Calu3 (cell line): ENCODE measurements at regions not wholly inside any gene's neighbourhood (a gene's known extent, or its start where the extent isn't known, plus 50 kb on each side); places are given as distances from the start of the nearest gene placed in this dataset.

ENCODE experiments used
- BruUV-seq: library from RNA; stranded (reverse); fragments of 400-500 nt; replicated peaks from 2 replicates; lab custom pipeline; 2021; lab: Mats Ljungman, UMichigan
- CTCF ChIA-PET: fragments of 300-600 bp; sonication (Branson Sonifier 250); formaldehyde crosslinking; loops from one replicate; lab custom pipeline; 2022; ENCODE audit warnings: antibody characterized with exemption; lab: Charles Lee
- DNase-seq: peaks from one replicate; pipeline ENCODE4 v3.0.0; 2022
- H3K27ac Mint-ChIP-seq: one replicate; pipeline ENCODE4 v1.8.0; 2022; ENCODE audit warnings: mixed read lengths; ENCODE audit not compliant: unreplicated experiment
- H3K27me3 Mint-ChIP-seq: one replicate; pipeline ENCODE4 v1.8.0; 2022; ENCODE audit warnings: mixed read lengths; ENCODE audit not compliant: unreplicated experiment
- H3K36me3 Mint-ChIP-seq: one replicate; pipeline ENCODE4 v1.8.0; 2022; ENCODE audit warnings: mild to moderate bottlenecking, moderate library complexity, mixed read lengths; ENCODE audit not compliant: insufficient read depth, unreplicated experiment
- H3K4me1 Mint-ChIP-seq: one replicate; pipeline ENCODE4 v1.8.0; 2022; ENCODE audit warnings: mild to moderate bottlenecking, low read depth, mixed read lengths; ENCODE audit not compliant: unreplicated experiment
- H3K4me3 Mint-ChIP-seq: one replicate; pipeline ENCODE4 v1.8.0; 2022; ENCODE audit warnings: mild to moderate bottlenecking, low read depth, moderate library complexity, mixed read lengths; ENCODE audit not compliant: unreplicated experiment
- H3K9me3 Mint-ChIP-seq: one replicate; pipeline ENCODE4 v1.8.0; 2022; ENCODE audit warnings: low read depth, mixed read lengths; ENCODE audit not compliant: unreplicated experiment
- intact Hi-C: fragments of 100-400 bp; cut with micrococcal nuclease; formaldehyde crosslinking; loops from one replicate; pipeline ENCODE4 v1.10.0; 2022; ENCODE audit not compliant: unreplicated experiment
- TF ChIP-seq, protein P1 (sequence below): fragments of 200-600 bp; IDR thresholded peaks from one replicate; pipeline ENCODE4 v1.8.0; 2022; ENCODE audit warnings: antibody characterized with exemption; ENCODE audit not compliant: unreplicated experiment

DNA sequence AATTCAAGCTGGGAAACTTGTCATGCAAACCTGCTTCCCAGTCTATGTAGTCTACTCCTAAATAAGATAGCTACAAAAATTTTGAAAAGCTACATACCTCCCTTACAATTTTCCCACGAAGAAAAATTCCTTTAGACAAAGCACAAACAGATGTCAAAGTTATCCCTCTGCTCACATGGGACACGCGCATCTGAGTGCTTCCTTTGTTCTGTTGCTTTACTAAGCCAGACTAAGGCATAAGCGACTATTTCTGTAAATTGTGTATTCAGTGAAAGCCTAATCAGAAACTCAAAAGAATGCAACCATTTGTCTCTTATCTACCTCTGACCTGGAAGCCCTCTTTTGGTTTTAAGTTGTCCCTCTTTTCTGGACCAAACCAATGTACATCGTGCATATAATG lies 583.7 kb upstream of the B3GAT1 start:
- CTCF ChIA-PET: no interaction called here
- intact Hi-C loops: no loop called here
- H3K36me3 Mint-ChIP-seq: no peaks in the 10 kb centered on the region
- BruUV-seq: no TSS peak
- H3K27ac Mint-ChIP-seq: no peak overlapping the region
- peaks cover 33% of the 10 kb centered on the region for H3K9me3 Mint-ChIP-seq
- no peaks in the 10 kb centered on the region for H3K4me1 Mint-ChIP-seq
- DNase-seq: no peak
- no peak overlapping the region for H3K4me3 Mint-ChIP-seq
- H3K27me3 Mint-ChIP-seq: no peaks in the 10 kb centered on the region
- TF ChIP-seq, protein P1, sequence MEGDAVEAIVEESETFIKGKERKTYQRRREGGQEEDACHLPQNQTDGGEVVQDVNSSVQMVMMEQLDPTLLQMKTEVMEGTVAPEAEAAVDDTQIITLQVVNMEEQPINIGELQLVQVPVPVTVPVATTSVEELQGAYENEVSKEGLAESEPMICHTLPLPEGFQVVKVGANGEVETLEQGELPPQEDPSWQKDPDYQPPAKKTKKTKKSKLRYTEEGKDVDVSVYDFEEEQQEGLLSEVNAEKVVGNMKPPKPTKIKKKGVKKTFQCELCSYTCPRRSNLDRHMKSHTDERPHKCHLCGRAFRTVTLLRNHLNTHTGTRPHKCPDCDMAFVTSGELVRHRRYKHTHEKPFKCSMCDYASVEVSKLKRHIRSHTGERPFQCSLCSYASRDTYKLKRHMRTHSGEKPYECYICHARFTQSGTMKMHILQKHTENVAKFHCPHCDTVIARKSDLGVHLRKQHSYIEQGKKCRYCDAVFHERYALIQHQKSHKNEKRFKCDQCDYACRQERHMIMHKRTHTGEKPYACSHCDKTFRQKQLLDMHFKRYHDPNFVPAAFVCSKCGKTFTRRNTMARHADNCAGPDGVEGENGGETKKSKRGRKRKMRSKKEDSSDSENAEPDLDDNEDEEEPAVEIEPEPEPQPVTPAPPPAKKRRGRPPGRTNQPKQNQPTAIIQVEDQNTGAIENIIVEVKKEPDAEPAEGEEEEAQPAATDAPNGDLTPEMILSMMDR: no peak

DNA sequence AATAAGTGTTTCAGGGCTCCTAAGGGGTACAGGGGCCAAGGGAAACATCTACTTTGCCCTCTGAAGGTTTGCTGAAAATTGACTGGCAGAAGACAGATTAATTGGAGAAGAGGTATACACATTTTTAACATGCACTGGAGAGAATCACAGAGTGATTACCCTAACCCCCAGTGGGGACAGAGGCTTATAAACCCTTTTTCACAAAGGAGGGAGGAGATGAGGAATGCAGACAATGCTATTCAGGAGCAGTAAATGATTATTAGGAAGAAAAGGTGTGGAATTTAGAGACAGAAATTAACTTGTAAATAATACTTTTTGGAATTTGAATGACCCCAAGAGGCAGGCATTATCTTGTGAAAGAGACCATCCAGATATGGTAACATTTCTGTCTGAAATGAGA lies 582.4 kb upstream of the B3GAT1 start:
- CTCF ChIA-PET: no interaction called here
- Mint-ChIP-seq H3K27me3 (no peaks in the 10 kb centered on the region), H3K4me3 (no peak overlapping the region), H3K27ac (no peak overlapping the region), H3K36me3 (no peaks in the 10 kb centered on the region), H3K9me3 (peaks cover 31% of the 10 kb centered on the region), H3K4me1 (no peaks in the 10 kb centered on the region)
- no peak for DNase-seq
- no TSS peak for BruUV-seq
- TF ChIP-seq, protein P1: no peak
- intact Hi-C loops: no loop called here

DNA sequence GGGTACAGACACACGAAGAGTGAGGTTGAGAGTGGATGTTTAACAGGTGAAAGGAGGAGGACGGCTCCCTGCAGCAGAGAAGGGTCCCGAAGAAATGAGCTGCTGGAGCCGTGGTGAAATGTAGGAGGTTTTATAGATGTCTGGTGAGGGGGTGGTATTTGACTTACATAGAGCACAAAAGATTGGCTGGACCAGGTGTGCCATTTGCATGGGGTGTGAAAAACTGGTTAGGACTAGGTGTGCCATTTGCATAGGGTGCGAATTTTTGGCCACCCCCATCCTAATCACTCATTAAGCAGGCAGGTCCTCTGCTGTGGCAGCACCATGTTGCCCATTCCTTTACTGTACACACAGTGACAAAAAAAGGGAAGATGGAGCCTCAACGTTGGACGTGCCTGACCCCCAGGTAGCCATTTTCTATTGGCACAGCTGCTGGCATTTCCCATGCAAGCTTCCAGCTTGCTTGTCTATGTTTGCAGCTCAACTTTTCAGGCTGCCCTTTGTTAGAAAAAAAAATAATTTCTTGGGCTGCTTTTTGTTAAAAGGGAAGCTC lies 581.7 kb upstream of the B3GAT1 start:
- Mint-ChIP-seq H3K36me3 (no peaks in the 10 kb centered on the region), H3K9me3 (peaks cover 33% of the 10 kb centered on the region), H3K4me1 (no peaks in the 10 kb centered on the region), H3K27ac (no peak overlapping the region), H3K4me3 (no peak overlapping the region), H3K27me3 (no peaks in the 10 kb centered on the region)
- DNase-seq: no peak
- TF ChIP-seq, protein P1: no peak
- CTCF ChIA-PET: no interaction called here
- BruUV-seq: no TSS peak
- intact Hi-C loops: no loop called here

DNA sequence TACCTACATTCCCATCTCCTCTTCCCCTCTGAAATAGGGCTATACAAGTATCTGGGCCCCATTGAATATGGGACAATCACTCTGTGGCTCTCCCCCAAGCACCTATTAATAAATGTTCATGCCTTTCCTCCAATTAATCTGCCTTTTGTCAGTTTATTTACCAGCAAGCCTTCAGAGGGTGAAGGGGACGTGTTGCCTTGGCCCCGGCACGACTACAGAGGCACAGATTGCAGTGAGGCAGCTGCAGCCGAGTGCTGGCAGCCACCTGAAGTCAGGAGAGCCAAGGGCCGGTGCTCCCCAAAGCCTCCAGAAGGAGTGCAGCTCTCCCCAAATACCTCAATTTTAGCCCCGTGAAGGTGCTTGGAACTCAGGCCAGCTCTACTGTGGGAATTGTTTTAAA lies 580.9 kb upstream of the B3GAT1 start:
- H3K4me1 Mint-ChIP-seq: no peaks in the 10 kb centered on the region
- H3K9me3 Mint-ChIP-seq: peaks cover 37% of the 10 kb centered on the region
- CTCF ChIA-PET: no interaction called here
- H3K36me3 Mint-ChIP-seq: no peaks in the 10 kb centered on the region
- intact Hi-C loops: no loop called here
- no TSS peak for BruUV-seq
- H3K27me3 Mint-ChIP-seq: no peaks in the 10 kb centered on the region
- no peak overlapping the region for H3K27ac Mint-ChIP-seq
- no peak for DNase-seq
- TF ChIP-seq, protein P1: no peak
- H3K4me3 Mint-ChIP-seq: no peak overlapping the region
